Motor neuron (in vitro differentiated cells): ENCODE measurements at regions not wholly inside any gene's neighbourhood (a gene's known extent, or its start where the extent isn't known, plus 50 kb on each side); places are given as distances from the start of the nearest gene placed in this dataset.
A peak's percentile ranks its signal among the peaks of the same experiment; 100 is the strongest.
"Not testable (repeated sequence)": the region's sequence is repeated elsewhere in the genome, so short reads cannot be mapped to it uniquely, and the experiment has no call there.

Source experiments
- ATAC-seq, 8 experiments: fragments of 200-7000 bp; cut with Tn5 transposase; replicated peaks in 6 of 8; 2 replicates each; pipeline ENCODE4 v1.8.0; 2021; ENCODE audit warnings: mild to moderate bottlenecking in 8 of 8, moderate library complexity in 8 of 8
- H3K27ac ChIP-seq, 2 donors: fragments of 250-450 bp; sonication (Bioruptor Pico); 2 replicates each; pipeline ENCODE4 v1.9.0; 2021; ENCODE audit warnings: antibody characterized with exemption in 2 of 2, mild to moderate bottlenecking in 2 of 2, moderate library complexity in 1 of 2
- H3K4me1 ChIP-seq, 2 donors: fragments of 250-450 bp; sonication (Bioruptor Pico); replicated peaks in 1 of 2; 2 replicates each; pipeline ENCODE4 v1.6.1; 2021; ENCODE audit warnings: antibody characterized with exemption in 2 of 2, mild to moderate bottlenecking in 2 of 2, moderate library complexity in 1 of 2
- H3K4me3 ChIP-seq, 5 donors: fragments of 250-450 bp; sonication (Bioruptor Pico); 2 replicates each; pipeline ENCODE4 v1.9.0; 2021; ENCODE audit warnings: antibody characterized with exemption in 5 of 5, mild to moderate bottlenecking in 5 of 5, moderate library complexity in 4 of 5
- WGBS, 10 experiments: fragments of 450-650 bp; shearing (Covaris generic); methylation state at CpG; one replicate each; pipeline ENCODE4 v1.0.0; 2022; 5-methylcytosine and 5-hydroxymethylcytosine counted together
- in situ Hi-C, 9 experiments: fragments of 400-800 bp; cut with MboI; loops; one replicate each; pipeline ENCODE4 v1.15.0; 2021; ENCODE audit warnings: low sequenced_read_pairs in 9 of 9, low pct_unique_long_range_greater_than_20kb in 2 of 9; ENCODE audit not compliant: unreplicated experiment in 9 of 9

GRCh38 chr12:47369085-47369484, 289.3 kb upstream of the AMIGO2 start:
- no peak for ATAC-seq
- Histone ChIP-seq H3K27ac (no peak overlapping the region), H3K4me1 (no peaks in the 10 kb centered on the region), H3K4me3 (no peak overlapping the region)
- 20 to 100% (median 89%) methylated on average over 1 to 3 of the region's 4 CpGs; no CpG with 5 or more reads in 1 of the 10 experiments for WGBS, 10 experiments
- in situ Hi-C loops = no loop called here

- no peak for ATAC-seq
- H3K4me3 ChIP-seq = no peak overlapping the region
- no peaks in the 10 kb centered on the region for H3K4me1 ChIP-seq
- no peak overlapping the region for H3K27ac ChIP-seq
- in situ Hi-C loops = no loop called here
- whole genome bisulfite sequencing, 10 experiments = 49 to 100% (median 70%) methylated on average over 2 to 6 of the region's 6 CpGs
Observed at GRCh38 chr12:47367912-47368537, 288.3 kb upstream of the AMIGO2 start.

GRCh38 chr12:47366579-47366978, 286.8 kb upstream of the AMIGO2 start:
- no peak for ATAC-seq
- Histone ChIP-seq H3K4me1 (no peaks in the 10 kb centered on the region), H3K4me3 (no peak overlapping the region), H3K27ac (no peak overlapping the region)
- WGBS, 10 experiments = 89 to 100% (median 93%) methylated on average over 1 to 2 of the region's 2 CpGs; no CpG with 5 or more reads in 5 of the 10 experiments
- in situ Hi-C loops = no loop called here

- H3K27ac ChIP-seq = no peak overlapping the region
- in situ Hi-C loops = no loop called here
- peak in 3 of 8 experiments; percentile 82 to 85 (median 84) for ATAC-seq
- WGBS, 10 experiments = 0 to 88% (median 39%) methylated on average over 1 to 2 of the region's 2 CpGs; no CpG with 5 or more reads in 4 of the 10 experiments
- H3K4me1 ChIP-seq = no peaks in the 10 kb centered on the region
- H3K4me3 ChIP-seq = no peak overlapping the region
Observed at GRCh38 chr12:47366157-47366556, 286.4 kb upstream of the AMIGO2 start.

GRCh38 chr12:47365443-47366076, 285.8 kb upstream of the AMIGO2 start:
- peak in 2 of 8 experiments; percentile 37 to 57 for ATAC-seq
- H3K27ac ChIP-seq, H3K4me3 ChIP-seq, H3K4me1 ChIP-seq, in situ Hi-C loops: not testable (repeated sequence)
- WGBS, 10 experiments = 73 to 100% (median 82%) methylated on average over 1 to 5 of the region's 7 CpGs; no CpG with 5 or more reads in 4 of the 10 experiments

GRCh38 chr12:47364261-47364660, 284.5 kb upstream of the AMIGO2 start:
- no peak overlapping the region for H3K4me3 ChIP-seq
- 91 to 100% (median 100%) methylated on average over 1 to 2 of the region's 2 CpGs; no CpG with 5 or more reads in 2 of the 10 experiments for WGBS, 10 experiments
- in situ Hi-C loops = no loop called here
- no peak overlapping the region for H3K27ac ChIP-seq
- no peak for ATAC-seq
- no peaks in the 10 kb centered on the region for H3K4me1 ChIP-seq

GRCh38 chr12:47362126-47362705, 282.5 kb upstream of the AMIGO2 start:
- in situ Hi-C loops = no loop called here
- no peaks in the 10 kb centered on the region for H3K4me1 ChIP-seq
- no peak overlapping the region for H3K4me3 ChIP-seq
- ATAC-seq = no peak
- no peak overlapping the region for H3K27ac ChIP-seq
- 72 to 100% (median 90%) methylated on average over 1 to 3 of the region's 3 CpGs; no CpG with 5 or more reads in 4 of the 10 experiments for WGBS, 10 experiments

- ATAC-seq = peak in 3 of 8 experiments; percentile 26 to 53 (median 38)
- 70 to 100% (median 86%) methylated on average over 2 to 7 of the region's 7 CpGs; no CpG with 5 or more reads in 1 of the 10 experiments for WGBS, 10 experiments
- no peak overlapping the region for H3K27ac ChIP-seq
- H3K4me1 ChIP-seq = no peaks in the 10 kb centered on the region
- in situ Hi-C loops = no loop called here
- no peak overlapping the region for H3K4me3 ChIP-seq
Observed at GRCh38 chr12:47361389-47362021, 281.7 kb upstream of the AMIGO2 start.

GRCh38 chr12:47360771-47361388, 281.1 kb upstream of the AMIGO2 start:
- no peak for ATAC-seq
- H3K27ac ChIP-seq = no peak overlapping the region
- in situ Hi-C loops = no loop called here
- WGBS, 10 experiments = 34 to 100% (median 62%) methylated on average over 1 to 4 of the region's 4 CpGs; no CpG with 5 or more reads in 2 of the 10 experiments
- no peak overlapping the region for H3K4me3 ChIP-seq
- no peaks in the 10 kb centered on the region for H3K4me1 ChIP-seq

GRCh38 chr12:47360093-47360480, 280.3 kb upstream of the AMIGO2 start:
- no peak overlapping the region for H3K4me3 ChIP-seq
- no peak overlapping the region for H3K27ac ChIP-seq
- ATAC-seq = no peak
- in situ Hi-C loops = no loop called here
- H3K4me1 ChIP-seq = no peaks in the 10 kb centered on the region
- 0 to 100% (median 63%) methylated on average over 1 of the region's 1 CpG; no CpG with 5 or more reads in 2 of the 10 experiments for WGBS, 10 experiments

GRCh38 chr12:47359310-47360092, 279.7 kb upstream of the AMIGO2 start:
- Histone ChIP-seq H3K4me1 (no peaks in the 10 kb centered on the region), H3K27ac (no peak overlapping the region), H3K4me3 (no peak overlapping the region)
- WGBS, 10 experiments = 59 to 100% (median 90%) methylated on average over 1 to 7 of the region's 7 CpGs
- ATAC-seq = no peak
- in situ Hi-C loops = no loop called here

- H3K4me3 ChIP-seq, H3K4me1 ChIP-seq, ATAC-seq, in situ Hi-C loops, H3K27ac ChIP-seq: not testable (repeated sequence)
- WGBS, 10 experiments = 85 to 100% (median 93%) methylated on average over 3 to 8 of the region's 8 CpGs; no CpG with 5 or more reads in 1 of the 10 experiments
Observed at GRCh38 chr12:47357006-47357405, 277.2 kb upstream of the AMIGO2 start.
